GM04503 (cell line): ENCODE measurements at regions not wholly inside any gene's neighbourhood (a gene's known extent, or its start where the extent isn't known, plus 50 kb on each side); places are given as distances from the start of the nearest gene placed in this dataset.
"Not testable (repeated sequence)": the region's sequence is repeated elsewhere in the genome, so short reads cannot be mapped to it uniquely, and the experiment has no call there.

Experiments used
- DNase-seq: peaks from one replicate; pipeline ENCODE4 v3.0.0-alpha.2; 2012; ENCODE audit warnings: low read depth

DNA sequence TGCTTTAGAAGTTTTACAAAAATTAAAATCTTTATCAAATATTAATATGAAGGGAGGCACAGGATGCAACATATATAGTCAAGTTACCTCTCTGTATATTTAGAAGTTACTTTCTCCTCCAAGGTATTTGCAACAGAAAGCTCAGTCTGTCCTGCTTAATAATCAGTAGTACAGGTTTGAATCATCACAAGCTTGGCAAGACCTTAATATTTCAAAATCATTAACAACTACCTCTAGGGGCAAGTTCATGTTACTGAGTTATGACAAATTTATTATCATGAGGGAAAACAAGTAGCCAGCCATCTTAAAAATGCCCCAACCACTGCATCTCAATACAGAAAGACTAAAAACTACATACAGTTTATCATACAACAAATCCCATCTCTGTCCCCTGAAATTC is 116.0 kb downstream of the PMAIP1 start:
- DNase-seq, result not testable (repeated sequence)

DNA sequence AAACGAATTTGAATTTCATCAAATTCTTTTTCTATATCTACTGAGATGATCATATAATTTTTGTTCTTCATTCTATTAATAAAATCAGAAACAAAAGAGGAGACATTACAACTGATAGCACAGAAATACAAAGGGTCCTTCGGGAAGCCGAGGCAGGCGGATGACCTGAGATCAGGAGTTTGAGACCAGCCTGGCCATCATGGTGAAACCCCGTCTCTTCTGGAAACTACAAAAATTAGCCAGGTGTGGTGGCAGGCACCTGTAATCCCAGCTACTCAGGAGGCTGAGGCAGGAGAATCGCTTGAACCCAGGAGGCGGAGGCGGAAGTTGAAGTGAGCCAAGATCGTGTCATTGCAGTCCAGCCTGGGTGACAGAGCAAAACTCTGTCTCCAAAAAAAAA is 113.4 kb downstream of the PMAIP1 start:
- DNase-seq, result not testable (repeated sequence)

DNA sequence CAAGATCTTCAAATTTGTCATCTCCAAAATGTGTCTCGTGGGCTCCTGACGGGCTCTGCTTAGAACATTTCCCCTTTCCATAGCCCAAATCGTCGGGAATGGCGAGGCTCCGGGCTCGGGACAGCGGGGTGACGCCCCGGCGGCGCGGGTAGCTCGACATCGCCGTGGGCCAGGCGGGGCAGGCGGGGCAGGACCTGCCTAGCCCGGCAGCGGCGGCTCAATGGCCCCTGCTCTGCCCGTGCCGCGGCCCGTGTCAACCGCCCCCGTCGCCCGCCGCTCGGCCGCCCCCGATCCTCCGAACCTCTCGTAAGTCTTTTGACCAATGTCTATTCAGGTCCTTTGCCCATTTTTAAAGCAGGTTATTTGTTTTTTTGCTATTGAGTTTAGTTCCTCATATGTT is 111.2 kb downstream of the PMAIP1 start:
- DNase-seq, result no peak

DNA sequence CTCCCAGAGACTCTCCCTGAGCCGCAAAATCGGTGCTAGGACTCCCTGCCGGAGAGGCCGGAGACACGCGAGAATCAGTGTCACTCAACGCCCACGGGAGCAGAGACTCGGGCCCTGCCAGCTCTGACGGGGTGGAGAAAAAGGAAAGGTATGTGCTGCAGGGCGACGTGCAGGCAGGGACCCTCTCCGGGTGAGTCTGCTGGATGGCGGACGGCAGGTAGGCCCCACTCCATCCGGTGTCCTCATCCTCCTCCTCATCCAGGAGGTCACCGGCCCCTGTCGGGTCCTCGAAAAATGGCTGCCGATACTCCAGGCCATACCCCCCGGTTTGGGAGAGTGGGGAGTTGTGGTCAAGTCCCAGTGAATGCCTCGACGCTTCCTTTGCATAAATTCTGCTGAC is 110.7 kb downstream of the PMAIP1 start:
- DNase-seq, result no peak

DNA sequence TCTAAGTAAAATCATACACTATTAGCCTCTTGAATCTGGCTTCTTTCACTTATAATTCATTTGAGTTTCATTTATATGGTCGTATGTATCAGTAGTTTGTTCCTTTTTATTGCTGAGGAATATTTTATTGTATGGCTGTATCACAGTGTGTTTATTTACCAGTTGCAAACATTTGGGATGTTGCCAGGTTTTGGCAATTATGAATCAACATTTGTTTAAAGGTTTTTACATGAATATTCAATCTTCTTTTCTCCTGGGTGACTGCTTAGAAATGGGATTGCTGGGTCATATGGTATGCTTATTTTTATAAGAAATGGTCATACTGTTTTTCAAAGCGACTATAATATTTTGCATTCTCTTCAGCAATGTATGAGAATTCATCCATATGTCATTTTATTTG is 107.9 kb downstream of the PMAIP1 start:
- DNase-seq, result no peak

DNA sequence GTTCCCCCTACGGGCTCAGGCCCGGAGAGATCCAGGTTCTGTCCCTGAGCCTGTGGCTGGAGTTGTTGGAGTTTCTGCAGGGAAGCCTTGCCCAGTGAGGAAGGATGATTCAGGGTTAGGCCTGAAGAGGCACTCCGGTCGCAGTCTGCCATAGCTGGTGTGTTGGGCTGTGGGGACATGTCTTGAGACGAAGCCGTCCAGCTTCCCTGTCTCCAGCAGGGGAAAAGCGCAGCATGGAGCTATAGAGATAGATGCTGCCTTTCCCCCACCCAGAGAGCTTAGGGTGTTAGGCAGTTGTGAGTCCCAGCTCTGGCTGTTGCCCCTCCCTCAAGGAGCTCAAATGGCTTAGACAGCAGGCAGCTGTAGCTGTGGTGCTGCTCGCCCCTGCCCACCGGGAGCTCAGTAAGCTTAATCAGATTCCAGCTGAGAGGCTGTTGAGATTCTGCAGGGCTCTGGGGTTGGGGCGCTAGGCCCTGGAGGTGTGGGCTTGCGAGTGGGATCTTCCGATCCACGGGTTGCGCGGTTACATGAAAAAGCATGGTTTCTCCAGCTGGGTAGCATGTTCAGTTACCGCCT is 103.9 kb downstream of the PMAIP1 start:
- no peak for DNase-seq

DNA sequence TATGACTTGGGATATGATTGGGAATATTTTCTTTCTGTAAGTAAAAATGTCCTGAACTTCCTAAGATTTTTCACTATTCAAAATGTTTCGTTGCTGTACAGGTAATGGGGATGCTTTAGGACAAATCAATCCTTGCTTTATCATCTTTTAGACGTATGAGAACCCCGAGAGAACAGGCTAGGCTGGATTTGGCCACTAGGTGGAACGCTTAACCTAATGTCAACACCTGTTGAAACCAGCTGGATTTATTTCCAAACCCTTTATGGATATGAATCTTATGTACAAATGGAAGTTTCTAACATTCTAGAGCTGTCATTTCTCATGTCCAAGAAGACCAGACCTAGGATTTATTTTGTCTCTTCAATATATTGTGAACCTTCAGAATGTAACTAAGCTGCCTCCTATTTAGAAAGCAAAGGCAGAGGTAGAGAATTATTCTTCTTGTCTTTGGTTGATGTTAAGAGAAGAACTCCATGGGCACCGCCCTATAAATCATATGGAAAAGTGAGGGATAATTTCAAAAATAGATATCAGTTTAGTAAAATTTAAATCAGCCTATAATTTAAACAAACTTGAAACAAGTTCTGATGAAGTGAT is 96.7 kb downstream of the PMAIP1 start:
- DNase-seq, result no peak

DNA sequence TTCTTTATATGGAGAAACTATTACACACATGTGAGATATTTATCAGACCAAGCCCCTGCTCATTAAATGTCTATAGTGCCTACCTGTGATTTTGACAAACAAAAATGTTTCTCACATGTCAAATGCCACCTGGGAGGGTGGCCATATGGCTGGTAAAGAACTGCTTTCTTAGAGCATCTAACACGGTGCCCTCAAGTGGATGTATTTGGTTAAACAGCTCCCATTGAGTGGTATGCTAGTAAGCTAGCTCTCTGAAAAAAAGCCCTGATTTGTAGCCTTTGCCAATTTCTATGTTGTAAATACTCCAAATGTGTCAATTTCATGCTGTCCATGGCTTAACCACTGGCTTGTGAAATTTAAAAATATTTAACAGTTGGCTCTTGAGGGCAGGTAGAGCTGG is 94.6 kb downstream of the PMAIP1 start:
- no peak for DNase-seq

DNA sequence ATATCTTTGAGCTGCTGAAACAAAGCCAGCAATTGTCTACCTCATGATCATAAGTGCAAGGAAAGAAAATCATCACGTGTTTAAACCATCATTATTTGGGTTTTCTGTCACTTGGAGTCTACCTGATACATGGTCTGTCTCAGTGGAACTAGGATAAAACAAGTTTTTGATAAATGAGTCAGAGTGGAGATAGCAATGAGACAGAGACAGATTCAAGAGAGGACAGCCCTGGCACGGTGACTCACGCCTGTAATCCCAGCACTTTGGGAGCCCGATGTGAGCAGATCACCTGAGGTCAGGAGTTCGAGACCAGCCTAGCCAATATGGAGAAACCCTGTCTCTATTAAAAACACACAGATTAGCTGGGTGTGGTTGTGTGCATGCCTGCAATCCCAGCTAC is 93.8 kb downstream of the PMAIP1 start:
- DNase-seq, result no peak

DNA sequence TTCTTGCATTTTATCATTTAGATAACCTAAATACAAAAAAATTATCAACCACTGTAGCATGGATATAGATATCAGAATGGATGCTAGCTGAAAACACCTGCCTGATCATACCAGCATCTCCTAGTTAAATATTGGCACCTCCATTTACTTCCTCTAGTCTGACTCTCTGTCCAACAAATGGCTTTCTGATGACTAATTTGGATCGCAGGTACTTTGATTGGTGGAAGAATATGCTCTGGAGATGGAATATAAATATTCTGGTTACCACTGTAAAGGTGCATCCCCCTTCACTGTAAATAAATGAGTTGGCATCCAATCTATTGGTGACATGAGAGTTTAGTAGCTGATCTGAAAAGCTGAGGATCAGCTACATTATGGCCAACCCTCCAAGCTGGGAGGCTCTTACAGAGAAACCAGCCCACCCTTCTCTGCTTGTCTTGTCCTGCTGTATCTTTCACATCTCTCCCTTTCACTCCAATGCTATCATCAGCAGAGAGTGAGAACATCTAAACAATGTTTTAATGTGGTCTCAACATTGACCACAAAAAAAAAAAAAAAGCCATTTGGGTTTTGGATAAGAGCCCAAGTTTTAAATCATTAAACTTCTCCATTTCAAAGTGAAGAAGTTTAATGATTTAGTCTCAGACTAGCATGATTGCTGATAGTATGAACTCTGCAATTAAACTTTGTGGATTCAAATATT is 90.5 kb downstream of the PMAIP1 start:
- no peak for DNase-seq

DNA sequence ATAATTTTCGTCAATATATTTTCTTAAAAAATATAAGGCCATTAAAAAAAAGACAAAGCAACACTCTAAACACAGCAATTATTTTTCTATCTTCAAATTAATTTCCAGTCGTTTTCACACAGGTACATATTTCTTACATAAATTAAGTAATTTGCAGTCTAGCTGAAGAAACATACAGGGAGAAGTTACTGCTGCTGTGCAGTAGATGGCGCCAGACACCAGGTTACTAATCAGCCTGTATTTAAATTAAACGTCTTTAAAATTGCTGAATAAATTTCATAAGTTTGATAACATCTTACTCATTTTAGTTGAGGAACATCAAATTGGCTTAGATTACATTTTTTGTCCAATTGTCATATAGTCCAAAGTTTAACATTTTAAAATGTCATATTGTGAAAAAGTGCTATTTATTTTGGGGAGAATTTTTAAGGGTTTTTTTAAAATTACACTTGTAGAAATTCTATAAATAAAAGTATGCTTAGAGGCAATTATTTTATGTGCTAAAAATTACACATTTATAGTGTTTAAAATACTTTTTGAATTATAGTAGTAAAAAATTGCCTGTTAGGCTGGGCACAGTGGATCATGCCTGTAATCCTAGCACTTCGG is 88.4 kb downstream of the PMAIP1 start:
- DNase-seq, result no peak

DNA sequence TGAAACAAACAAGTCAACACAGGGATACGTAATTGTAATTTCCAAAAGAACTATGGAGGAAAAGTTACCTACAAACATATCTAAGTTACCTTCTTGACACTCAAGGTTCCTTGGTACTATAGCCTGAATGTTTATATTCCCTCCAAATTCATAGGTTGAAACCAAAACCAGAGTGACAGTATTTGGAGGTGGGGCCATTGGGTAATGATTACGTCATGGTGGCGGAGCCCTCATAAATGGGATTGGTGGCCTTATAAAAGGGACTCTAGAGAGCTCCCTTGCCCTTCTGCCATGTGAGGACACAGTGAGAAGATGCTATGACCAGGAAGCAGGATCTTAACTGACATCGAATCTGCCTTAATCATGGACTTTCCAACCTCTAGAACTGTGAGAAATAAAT is 87.3 kb downstream of the PMAIP1 start:
- no peak for DNase-seq

DNA sequence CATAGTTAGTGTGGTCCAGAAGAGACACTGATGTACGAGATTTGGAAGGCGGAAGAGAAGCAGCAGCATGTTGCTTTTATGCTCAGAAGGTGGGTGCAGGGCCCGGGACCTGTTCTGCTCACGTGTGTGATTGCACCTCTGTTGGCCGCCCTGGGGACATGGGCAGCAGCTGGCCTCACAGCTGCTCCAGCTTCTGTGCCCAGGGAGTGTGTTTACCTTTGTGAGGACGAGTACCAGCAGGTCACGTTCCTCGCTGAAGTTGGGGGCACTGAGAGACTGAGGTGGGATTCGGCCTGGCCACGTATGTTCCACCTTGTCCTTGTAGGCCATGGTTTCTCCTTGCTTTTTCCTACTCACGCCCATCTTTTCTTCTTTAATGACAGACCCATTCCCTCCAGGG is 86.3 kb downstream of the PMAIP1 start:
- no peak for DNase-seq

DNA sequence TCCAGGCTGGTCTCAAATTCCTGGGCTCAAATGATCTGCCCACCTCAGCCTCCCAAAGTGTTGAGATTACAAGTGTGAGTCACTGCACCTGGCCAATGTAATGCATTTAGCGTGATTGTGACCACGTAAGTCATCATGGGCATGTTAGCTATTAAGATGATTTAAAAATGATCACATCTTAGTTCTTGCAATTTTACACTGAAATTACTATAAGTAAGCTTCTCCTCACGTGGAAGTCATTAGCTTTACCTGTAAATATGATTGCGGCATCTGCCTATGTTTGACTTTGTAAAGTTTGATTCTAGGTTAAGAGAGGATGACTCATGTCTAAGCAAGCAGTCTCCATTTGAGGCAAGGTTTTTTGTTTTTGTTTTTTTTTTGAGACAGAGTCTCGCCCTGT is 85.5 kb downstream of the PMAIP1 start:
- no peak for DNase-seq

DNA sequence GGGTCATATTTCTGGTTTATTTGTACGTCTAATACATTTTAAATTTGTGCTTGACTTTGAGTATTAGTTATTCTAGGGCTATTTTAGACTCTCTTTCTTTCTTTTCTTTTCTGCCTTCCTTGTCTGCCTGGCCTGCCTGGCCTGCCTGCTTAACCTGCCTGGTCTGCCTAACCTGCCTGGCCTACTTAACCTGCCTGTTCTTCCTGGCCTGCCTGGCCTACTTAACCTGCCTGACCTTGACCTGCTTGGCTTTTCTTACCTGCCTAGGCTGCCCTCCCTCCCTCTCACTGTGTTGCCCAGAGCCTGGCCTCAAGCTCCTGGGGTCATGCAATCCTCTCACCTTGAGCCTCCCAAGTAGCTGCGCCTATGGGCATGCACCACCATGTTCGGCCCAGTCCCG is 83.7 kb downstream of the PMAIP1 start:
- DNase-seq, result no peak

DNA sequence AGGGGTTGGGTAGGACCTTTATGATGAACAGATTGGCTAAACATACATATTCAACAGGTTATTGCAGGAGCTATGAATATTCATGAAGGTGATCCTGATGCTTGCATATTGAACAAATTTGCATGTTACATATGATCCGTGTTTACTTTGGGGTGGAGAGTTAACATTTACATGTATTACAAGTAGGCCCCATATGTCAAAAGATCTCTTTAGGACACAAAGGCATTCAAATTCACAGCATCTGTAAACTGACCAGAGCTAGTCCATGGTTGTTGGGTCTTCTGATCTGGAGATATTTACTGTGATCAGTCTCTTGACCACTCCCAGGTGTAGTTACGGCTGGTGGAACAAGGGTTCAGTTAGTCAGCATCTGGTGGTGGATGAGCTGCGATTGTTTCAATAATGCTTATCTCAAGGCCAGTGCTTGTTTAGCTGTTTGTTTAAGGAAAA is 80.4 kb downstream of the PMAIP1 start:
- no peak for DNase-seq

DNA sequence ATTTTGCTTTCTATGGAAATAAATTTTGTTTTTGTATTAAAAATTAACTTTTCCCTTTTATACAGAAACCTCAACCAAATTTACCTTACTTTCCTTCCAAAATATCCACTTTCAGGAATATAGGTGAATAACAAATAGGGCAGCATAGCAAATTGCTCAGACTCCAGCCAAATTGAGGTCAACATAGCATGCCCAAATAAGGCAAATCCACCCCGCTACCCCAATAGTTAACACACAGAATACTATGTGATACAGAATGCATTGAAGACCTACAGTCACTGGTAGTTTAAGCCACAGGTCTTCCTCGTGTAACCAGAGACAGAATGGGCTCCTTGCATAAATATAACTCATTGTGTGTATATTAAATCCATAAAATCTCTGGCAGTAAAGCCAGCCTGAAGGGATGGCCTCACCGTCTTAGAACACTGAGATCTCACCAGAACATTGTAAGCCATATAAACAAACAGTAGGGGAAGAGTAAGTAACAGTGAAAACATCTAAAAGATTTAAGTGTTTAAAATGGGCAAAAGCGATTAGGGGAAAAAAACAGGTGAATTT is 72.2 kb downstream of the PMAIP1 start:
- no peak for DNase-seq

DNA sequence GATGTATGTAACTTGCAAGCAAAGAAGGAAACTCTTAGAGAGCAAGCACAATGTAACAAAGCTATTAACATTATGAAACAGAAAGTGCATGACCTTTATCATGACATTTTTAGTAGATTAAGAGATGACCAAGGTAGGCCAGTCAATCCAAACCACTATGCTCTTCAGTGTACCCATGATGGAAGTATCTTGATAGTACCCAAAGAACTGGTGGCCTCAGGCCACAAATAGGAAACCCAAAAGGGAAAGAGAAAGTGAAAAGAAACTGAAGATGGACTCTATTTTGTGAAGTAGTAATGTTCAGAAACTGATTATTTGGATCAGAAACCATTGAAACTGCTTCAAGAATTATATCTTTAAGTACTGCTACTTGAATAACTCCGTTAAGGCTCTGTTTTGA is 71.3 kb downstream of the PMAIP1 start:
- not testable (repeated sequence) for DNase-seq

DNA sequence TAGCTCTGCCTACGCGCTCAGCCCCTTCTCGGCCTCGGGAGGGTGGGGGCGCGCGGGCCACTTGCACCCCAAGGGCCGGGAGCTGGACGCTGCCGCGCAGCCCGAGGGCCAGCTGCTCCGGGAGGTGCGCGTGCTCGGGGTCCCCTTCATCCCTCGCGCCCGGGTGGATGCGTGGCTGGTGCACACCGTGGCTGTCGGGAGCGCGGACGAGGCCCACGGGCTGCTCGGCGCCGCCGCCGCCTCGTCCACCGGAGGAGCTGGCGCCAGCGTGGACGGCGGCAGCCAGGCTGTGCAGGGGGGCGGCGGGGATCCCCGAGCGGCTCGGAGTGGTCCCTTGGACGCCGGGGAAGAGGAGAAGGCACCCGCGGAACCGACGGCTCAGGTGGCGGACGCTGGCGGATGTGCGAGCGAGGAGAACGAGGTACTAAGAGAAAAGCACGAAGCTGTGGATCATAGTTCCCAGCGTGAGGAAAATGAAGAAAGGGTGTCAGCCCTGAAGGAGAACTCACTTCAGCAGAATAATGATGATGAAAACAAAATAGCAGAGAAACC is 69.8 kb downstream of the PMAIP1 start:
- DNase-seq, result not testable (repeated sequence)

DNA sequence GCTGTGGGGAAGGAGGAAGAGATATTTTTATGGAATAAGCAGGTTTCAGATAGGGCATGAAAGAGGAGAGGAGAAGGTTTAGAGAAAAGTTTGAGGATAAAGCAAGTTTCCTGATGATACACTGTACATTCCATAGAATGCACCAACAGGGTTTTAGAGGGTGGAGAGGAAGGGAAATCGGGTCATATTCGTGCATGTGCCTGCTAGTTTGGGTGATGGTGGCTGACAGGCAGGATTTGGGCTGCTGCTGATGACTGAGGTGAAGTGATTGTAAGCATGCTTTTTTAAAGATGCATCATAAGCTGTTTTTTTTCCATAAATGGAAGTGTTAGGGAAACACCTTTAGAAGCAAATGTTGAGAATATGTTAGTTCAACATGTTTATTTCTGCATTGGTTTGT is 68.8 kb downstream of the PMAIP1 start:
- DNase-seq, result no peak

DNA sequence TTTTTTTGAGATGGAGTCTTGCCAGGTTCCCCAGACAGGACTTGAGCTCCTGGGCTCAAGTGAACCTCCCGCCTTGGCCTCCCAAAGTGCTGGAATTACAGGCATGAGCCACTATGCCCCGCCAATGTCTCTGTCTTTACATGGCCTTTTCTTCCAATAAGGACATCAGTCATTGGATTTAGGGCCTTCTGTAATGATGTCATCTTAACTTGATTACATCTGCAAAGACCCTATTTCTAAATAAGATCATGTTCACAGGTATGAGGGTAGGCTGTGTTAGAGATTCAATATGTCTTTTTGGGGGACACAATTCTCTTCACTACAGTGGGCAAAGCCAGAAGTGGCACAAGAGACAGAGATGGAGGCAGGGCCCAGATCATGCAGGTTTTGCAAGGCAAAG is 68.1 kb downstream of the PMAIP1 start:
- no peak for DNase-seq

DNA sequence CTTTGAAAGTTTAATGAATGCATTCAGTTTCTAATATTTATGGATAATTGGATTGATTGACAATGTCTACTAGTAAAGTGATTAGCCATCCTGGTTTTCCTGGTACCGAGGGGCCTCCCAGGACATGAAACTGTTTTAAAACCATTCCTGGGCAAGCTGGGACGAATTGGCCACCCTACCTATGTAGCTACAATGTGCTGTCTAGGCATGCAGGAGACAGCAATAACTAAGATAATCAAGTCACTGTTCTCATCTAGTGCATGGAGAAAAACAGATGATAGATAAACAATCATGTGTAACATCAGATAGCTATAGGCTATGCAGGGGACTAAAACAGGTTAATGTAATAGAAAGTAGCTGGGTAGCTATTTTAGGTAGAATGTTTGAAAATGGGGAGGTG is 67.1 kb downstream of the PMAIP1 start:
- DNase-seq, result no peak

DNA sequence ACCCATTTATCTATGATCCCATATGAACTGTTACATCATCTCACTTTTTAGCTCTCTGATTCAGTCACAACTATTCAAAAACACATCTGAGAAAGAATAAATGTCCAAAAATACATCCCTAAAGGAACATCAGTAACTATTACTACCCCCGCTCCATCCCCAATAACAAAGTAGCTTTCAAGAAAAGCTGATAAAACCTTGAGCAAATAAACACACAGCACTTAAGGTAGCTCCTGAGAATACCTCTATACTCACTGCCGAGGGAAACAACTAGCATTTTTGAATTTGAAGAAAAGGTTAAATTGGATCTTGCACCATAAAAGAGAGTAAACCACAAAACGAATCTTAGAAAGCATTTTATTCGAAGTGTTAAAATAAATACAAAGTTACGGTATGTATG is 63.4 kb downstream of the PMAIP1 start:
- DNase-seq, result no peak
